Epithelial cell of esophagus (primary cell): ENCODE measurements at regions not wholly inside any gene's neighbourhood (a gene's known extent, or its start where the extent isn't known, plus 50 kb on each side); places are given as distances from the start of the nearest gene placed in this dataset.

Experiments
- DNase-seq: peaks from one replicate; pipeline ENCODE4 v3.0.0; 2010; ENCODE audit warnings: low read depth
- H3K4me3 ChIP-seq: 2 replicates; pipeline ENCODE4 v1.5.1; 2011; ENCODE audit warnings: mild to moderate bottlenecking, low read length, control low read depth
- CTCF ChIP-seq: IDR thresholded peaks from 2 replicates; pipeline ENCODE4 v1.5.1; 2011; ENCODE audit warnings: low read depth, mild to moderate bottlenecking, low read length, control low read depth, inconsistent platforms; ENCODE audit not compliant: insufficient read depth; ENCODE audit errors: missing control alignments

- no peak for DNase-seq
- H3K4me3 ChIP-seq, result no peak overlapping the region
- TF ChIP-seq CTCF, result no peak
These were observed 282.9 kb downstream of the CLIC5 start for GRCh38 chr6:45732731-45733130.

GRCh38 chr6:45730232-45730631 lies 285.4 kb downstream of the CLIC5 start:
- TF ChIP-seq CTCF, result no peak
- DNase-seq, result no peak
- no peak overlapping the region for H3K4me3 ChIP-seq

- TF ChIP-seq CTCF, result no peak
- peak; percentile 88 for DNase-seq
- H3K4me3 ChIP-seq, result no peak overlapping the region
These were observed 287.0 kb downstream of the CLIC5 start for GRCh38 chr6:45728674-45729073.

- no peak overlapping the region for H3K4me3 ChIP-seq
- no peak for DNase-seq
- TF ChIP-seq CTCF, result no peak
These were observed 287.7 kb downstream of the CLIC5 start for GRCh38 chr6:45727819-45728449.

GRCh38 chr6:45727228-45727627 lies 288.4 kb downstream of the CLIC5 start:
- no peak overlapping the region for H3K4me3 ChIP-seq
- no peak for DNase-seq
- TF ChIP-seq CTCF, result no peak

GRCh38 chr6:45726444-45726843 lies 289.2 kb downstream of the CLIC5 start:
- no peak for DNase-seq
- TF ChIP-seq CTCF, result no peak
- H3K4me3 ChIP-seq, result no peak overlapping the region

- H3K4me3 ChIP-seq, result no peak overlapping the region
- peak; percentile 92 for DNase-seq
- TF ChIP-seq CTCF, result no peak
These were observed 291.1 kb downstream of the CLIC5 start for GRCh38 chr6:45724511-45724910.
